ENCODE measurements at regions not wholly inside any gene's neighbourhood (a gene's known extent, or its start where the extent isn't known, plus 50 kb on each side); places are given as distances from the start of the nearest gene placed in this dataset.

- TF ChIP-seq CTCF (conservative IDR thresholded peaks at IDR 0.05) (no peak), EZH2 (IDR thresholded peaks at IDR 0.05; ENCODE audit: low read depth) (no peak)
Measured at GRCh38 chr11:105233285-105233684, 93.7 kb upstream of the CARD18 start.

Measured in PC-9 (cell line).